Fibroblast of the aortic adventitia (primary cell): ENCODE measurements at regions not wholly inside any gene's neighbourhood (a gene's known extent, or its start where the extent isn't known, plus 50 kb on each side); places are given as distances from the start of the nearest gene placed in this dataset.

ENCODE experiments used
- DNase-seq: peaks from one replicate; pipeline ENCODE4 v3.0.0-alpha.2; 2010; ENCODE audit warnings: low read depth
- H3K4me3 ChIP-seq: 2 replicates; pipeline ENCODE4 v1.5.1; 2011; ENCODE audit warnings: low read depth, mild to moderate bottlenecking, control low read depth, low read length, moderate library complexity
- CTCF ChIP-seq: IDR thresholded peaks from 2 replicates; pipeline ENCODE4 v1.5.1; 2011; ENCODE audit warnings: mild to moderate bottlenecking, low read length, control low read depth, inconsistent platforms; ENCODE audit not compliant: insufficient read depth

DNA sequence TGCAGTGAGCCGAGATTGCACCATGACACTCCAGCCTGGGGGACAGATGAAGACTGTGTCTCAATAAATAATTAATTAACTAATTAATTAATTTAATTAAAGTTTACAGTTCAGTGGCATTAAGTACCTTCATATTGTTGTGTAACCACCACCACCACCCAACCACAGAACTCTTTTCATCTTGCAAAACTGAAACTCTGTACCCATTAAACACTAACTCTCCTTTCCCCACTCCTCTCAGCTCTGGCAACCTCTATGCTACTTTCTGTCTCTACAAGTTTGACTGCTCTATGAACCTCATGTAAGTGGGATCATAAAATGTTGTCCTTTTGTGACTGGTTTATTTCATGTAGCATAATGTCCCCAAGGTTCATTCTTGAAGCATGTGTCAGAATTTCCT lies 259.3 kb upstream of the MDFIC2 start:
- H3K4me3 ChIP-seq = no peak overlapping the region
- DNase-seq = no peak
- TF ChIP-seq CTCF = no peak

DNA sequence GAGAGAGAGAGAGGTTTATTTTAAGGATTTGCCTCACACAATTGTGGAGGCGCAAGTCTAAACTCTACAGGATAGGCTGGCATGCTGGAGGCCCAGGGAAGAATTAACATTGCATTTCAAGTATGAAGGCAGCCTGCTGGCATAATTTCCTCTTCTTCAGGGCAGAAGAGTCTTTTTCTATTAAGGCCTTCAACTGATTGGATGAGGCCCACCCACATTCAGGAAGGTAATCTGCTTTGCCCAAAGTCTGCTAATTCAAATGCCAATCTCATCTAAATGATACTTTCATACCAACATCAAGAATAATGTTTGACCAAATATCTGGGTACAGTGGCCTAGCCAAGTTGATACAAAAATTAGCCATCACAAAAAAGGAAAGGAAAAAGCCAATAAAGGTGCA lies 258.1 kb upstream of the MDFIC2 start:
- DNase-seq = no peak
- no peak for TF ChIP-seq CTCF
- H3K4me3 ChIP-seq = no peak overlapping the region

DNA sequence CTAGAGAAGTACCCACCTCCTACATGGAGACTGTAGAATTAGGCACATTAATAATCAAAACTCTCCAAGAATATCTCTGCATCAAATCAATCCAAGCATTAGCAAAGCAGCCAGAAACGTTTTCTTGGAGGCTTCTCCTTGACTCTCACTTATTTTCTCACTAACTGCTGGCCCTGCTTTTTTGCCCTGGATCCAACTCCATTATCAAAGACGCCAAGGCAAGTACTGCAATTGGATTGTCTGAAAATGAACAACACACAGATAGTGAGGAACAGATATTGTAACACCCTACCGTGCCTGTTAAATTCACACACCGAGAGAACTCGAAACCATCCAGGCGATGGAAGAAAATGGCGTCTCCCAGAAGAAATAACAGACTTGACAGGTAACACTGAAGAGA lies 256.2 kb upstream of the MDFIC2 start:
- TF ChIP-seq CTCF = no peak
- no peak overlapping the region for H3K4me3 ChIP-seq
- DNase-seq = no peak

DNA sequence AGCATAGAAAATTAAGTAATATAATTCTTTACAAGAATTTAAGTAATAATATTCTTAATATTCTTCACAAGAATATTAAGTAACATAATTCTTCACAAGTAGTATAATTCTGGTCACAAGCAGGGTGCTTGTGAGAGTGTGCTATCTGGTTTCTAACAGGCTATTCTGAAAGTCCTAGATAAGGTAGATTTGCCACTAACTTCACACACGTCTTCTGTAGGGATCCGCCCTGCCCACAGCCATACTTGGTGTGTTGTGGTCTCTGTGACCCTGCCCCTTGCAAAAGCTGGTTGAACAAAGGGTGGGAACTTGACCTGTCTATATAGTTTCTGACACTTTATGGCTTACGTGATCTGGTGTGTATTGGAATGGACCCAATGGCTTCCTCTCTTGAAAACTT lies 253.4 kb upstream of the MDFIC2 start:
- no peak for DNase-seq
- H3K4me3 ChIP-seq = no peak overlapping the region
- no peak for TF ChIP-seq CTCF

DNA sequence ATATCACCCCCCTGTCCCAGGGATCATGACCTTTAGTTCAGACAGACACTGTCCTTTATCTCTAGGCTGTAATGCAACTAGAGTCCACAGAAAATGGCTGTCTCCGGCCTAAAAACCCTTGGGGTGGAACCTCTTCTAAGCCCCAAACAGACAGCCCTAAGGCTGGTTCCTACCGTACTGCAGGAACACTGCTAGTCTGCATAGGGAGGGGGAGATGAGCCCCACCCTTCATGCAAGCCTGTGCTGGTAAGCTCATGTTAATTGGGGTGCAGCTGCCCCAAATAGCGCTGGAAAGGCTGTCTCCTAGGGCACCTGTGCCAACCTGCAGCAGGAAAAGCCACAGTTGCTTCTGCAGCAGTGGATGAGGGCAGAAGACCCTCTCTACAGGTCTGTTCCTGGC lies 252.1 kb upstream of the MDFIC2 start:
- no peak for TF ChIP-seq CTCF
- H3K4me3 ChIP-seq = no peak overlapping the region
- no peak for DNase-seq

- TF ChIP-seq CTCF = no peak
- no peak overlapping the region for H3K4me3 ChIP-seq
- no peak for DNase-seq
Observed at GRCh38 chr3:70561796-70562195, 249.4 kb upstream of the MDFIC2 start.

- no peak for DNase-seq
- TF ChIP-seq CTCF = no peak
- H3K4me3 ChIP-seq = no peak overlapping the region
Observed at GRCh38 chr3:70558956-70559355, 246.5 kb upstream of the MDFIC2 start.
